Activated CD4-positive, alpha-beta T cell treated with anti-CD3 and anti-CD28 coated beads for 4 hours (primary cell): ENCODE measurements at regions not wholly inside any gene's neighbourhood (a gene's known extent, or its start where the extent isn't known, plus 50 kb on each side); places are given as distances from the start of the nearest gene placed in this dataset.

ENCODE experiments used
- DNase-seq, 2 donors: peaks; one replicate each; pipeline ENCODE4 v3.0.0-alpha.2; 2020

DNA sequence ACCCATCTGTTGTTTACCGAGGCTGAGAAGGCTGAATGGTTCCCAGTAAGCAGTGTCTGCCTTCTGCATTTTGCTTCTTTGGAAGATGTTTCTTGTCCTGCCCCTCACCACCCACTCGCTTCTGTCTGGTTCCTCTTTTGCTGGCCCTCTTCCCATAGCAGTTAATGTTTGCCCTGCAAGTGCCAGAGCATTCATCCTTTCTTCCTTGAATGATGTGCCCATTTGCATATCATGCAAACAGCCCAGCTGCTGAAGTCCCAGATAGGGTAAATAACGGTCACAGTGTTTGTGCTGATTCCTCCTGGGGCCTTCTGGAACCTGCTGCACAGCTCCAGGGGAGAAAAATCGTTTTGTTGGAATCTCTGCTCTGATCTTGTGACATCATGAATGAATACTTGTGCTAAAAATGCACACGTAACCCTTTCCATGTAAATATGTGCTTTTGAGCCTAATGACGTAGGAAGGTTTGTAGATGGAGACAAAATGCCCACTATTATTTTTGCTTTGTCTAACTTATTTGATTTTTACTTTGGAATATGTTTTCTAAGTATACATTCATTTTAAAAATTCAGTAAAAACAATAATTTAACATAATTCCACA is 381.0 kb downstream of the SOX2 start:
- no peak for DNase-seq

DNA sequence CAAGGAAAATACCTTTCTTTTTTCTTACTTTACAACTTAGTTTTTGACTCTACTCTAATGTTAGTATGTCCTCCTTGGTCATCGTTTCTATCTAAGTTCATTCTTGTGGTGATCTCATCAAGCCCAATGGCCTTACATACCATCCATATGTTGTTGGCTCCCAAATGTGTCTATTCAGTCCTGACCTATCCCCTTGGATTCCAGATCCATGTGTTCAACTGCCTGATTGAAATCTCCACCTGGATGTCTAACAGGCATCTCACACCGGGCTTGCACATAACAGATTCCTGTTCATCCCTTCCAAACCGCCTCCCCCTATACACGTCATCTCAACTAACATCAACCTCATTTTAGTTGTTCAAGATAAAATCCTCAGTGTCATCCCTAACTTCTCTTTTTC is 382.6 kb downstream of the SOX2 start:
- DNase-seq: no peak

DNA sequence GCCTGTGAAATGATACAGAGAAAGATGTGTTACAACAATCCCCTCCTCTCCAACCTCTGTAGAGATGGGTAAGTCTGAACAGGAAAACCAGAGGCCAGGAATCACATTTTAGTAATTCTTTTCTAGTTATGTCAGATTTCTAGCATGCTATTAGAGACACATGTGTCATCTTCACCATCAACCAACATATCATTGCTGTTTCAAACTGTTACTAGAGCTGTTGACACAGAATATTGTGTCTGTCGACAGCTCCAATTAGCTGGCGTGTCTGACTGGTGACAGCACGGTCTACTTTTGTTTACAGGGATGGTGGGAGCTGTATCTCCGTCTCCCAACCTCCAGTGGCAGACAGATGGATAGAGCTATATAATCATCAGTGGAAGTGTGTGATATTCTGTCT is 393.2 kb downstream of the SOX2 start:
- no peak for DNase-seq

GRCh38 chr3:182105875-182106274 is 394.1 kb downstream of the SOX2 start:
- no peak for DNase-seq

DNA sequence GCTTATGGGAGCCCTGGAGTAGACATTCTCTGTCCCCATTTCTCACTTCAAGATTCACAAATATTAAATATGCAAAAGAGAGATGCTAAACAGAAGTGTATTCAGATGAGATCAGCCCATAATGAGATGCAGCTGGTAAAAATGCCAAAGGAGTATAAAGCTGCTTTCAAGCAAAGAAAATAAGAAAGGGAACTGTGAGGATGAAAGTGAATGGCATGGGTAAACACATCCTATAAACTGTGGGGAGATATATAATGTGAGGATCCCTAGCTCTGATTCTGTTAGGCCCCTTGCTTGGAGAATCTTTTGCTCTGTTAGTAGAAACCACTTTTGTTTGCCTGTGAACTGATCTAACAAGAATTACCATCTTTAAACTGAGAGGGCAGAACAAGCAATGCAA is 396.6 kb downstream of the SOX2 start:
- DNase-seq: no peak

- no peak for DNase-seq
Observed at GRCh38 chr3:182111967-182112366, 400.2 kb downstream of the SOX2 start.

- no peak for DNase-seq
Observed at GRCh38 chr3:182115328-182116015, 403.7 kb downstream of the SOX2 start.

DNA sequence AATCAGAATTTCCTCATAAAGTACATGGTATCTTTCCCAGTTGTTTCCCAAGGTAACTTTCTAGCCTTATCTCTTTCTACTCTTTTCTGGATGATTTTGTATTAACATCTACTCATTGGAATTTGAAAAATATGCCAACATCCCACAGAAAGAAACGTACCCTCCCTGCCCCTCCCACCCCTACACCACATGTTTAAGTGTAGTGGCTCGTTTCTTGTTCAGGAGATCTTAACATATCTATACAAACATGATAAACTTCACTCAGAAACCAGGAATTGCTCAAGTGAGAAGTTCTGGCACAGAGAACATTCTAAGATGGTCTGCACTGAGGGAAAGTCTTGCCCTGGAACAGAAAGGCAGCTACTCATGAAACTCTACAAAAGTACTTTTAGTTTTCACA is 404.7 kb downstream of the SOX2 start:
- DNase-seq: no peak

GRCh38 chr3:182117131-182117530 is 405.4 kb downstream of the SOX2 start:
- no peak for DNase-seq

DNA sequence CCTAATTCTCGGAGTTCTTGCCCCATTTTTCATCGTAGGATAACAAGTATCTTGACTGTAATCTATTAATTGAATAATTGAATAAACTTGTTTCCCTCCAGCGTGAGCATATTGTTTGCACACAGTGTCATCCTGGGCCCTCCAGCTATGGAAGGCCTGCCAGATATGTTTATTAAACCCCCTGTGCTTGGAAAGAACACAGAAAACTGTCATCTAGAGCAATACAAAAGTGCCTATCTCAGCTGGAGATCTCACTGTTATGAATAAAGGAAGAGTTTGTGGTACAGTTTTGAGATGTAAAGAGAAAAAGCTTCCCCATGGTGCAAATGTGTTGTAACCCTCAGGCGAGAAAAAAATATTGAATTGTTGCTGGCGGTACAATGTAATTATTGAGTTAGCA is 405.9 kb downstream of the SOX2 start:
- DNase-seq: no peak

DNA sequence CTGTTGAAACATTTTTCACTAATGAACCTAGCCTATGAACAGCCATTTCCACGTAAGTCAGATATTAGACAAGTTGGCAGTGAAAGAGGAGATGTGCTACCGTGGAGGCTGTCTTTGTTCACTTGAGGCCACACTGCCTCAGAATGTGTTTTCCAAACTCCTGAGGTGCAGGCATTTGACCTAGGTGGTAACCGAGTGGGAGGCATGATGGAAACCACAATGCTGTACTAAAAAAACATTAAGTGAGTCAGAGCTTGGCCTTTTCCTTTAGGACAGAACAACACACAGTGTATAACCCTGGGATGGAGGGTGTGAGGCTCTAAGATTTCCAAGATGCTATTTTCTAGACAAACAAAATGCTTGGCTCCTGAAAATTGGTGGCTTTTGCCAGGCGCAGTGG is 406.3 kb downstream of the SOX2 start:
- DNase-seq: no peak

GRCh38 chr3:182121401-182121800 is 409.7 kb downstream of the SOX2 start:
- no peak for DNase-seq

DNA sequence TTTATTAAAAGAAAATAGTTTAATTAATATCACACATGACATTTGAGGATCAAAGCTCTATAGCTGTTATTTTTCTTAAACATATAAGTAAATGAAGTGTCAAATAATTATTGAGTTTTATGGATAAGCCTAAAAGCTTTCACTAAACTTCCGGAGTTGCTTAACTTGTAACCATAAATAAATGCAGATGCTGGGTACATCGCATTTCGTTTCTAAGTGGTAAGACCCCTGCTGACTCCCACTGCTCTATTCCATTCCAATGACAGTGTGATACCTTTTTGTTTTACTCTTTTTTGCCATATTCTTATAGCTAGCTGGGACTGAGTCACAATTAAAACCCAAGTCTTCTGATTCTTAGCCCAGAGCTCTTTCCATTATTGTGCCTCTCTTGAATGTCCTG is 411.1 kb downstream of the SOX2 start:
- DNase-seq: no peak

- DNase-seq: no peak
Observed at GRCh38 chr3:182124187-182124586, 412.5 kb downstream of the SOX2 start.

DNA sequence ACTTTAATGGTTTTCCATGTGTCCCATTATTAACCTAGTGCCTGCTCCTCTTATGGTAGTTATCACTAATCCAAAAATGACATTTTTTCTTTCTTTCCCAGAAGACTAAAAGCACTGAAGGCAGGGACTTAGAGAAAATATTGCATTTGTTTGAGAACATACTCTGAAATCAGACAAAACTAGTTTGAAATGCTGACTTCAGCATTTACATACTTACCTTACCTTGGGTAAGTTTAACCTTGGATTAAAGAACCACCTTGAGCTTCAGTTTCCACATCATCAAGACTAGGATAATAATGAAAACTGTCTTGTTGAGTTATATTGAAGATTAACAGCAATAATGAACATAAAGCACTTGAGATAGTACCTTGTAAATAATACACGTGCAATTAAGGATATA is 413.0 kb downstream of the SOX2 start:
- no peak for DNase-seq

- no peak for DNase-seq
Observed at GRCh38 chr3:182129740-182130139, 418.0 kb downstream of the SOX2 start.

GRCh38 chr3:182133752-182134151 is 422.0 kb downstream of the SOX2 start:
- no peak for DNase-seq

GRCh38 chr3:182135056-182135455 is 423.3 kb downstream of the SOX2 start:
- DNase-seq: no peak

DNA sequence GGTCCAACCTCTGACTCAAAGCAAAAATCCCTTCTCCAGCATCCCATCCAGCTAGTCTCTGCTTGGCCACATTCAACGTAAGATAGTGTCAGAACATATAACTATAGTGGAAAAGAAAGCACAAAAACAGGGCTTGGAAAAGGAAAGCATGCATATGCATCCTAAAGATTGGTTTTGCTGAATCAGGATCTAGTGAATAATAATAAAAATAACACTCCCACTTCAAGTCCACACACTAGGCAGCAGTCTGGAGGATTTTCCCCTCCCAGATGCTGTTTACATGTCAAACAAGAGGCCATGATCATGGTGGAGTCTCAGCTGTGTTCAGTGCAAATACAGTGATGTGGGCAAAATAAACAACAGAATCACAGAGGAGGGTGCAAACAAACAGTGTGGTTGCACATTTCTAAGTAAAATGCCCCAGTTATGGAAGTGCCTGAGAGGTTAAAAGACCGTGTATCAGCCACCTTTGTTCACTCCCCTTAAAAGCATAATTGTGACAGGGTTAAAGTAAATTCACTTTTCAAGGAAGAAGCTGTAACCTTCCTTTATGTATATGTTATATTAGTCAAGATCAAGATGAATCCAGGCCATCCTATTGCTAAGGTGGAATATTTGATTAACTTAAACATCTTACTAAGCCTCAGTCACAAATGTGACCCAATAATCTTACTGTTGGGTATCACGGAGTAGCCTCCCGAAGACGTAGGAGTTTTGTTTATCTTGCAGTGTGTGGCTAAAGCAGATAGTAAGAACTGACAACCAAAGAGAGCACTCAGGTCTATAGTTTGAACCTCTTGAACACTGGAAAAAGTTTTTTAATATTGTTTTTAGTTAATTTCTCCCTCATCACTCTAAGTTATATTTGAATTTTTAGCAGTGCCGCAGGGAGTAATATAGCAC is 424.5 kb downstream of the SOX2 start:
- no peak for DNase-seq

DNA sequence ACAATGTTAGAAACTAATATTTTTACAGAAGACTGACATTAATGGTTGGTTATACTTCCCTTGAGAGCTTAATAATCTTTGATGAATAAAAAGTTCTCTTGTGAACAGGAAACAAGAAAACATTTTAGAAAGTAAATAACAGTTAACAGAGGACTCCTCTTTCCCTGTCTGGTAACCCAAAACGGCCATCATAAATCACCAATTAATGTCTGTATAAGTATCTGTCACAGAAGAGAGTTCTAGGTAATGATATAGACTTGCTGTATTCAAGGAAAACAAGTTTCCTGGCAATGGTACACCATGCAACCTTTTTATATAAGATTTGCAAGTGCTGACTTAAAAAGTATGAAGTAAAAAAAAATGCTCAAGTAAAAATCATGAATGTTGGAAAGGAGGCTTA is 426.7 kb downstream of the SOX2 start:
- DNase-seq: no peak

GRCh38 chr3:182139627-182140357 is 428.1 kb downstream of the SOX2 start:
- DNase-seq: no peak

- no peak for DNase-seq
Observed at GRCh38 chr3:182142928-182143327, 431.2 kb downstream of the SOX2 start.

DNA sequence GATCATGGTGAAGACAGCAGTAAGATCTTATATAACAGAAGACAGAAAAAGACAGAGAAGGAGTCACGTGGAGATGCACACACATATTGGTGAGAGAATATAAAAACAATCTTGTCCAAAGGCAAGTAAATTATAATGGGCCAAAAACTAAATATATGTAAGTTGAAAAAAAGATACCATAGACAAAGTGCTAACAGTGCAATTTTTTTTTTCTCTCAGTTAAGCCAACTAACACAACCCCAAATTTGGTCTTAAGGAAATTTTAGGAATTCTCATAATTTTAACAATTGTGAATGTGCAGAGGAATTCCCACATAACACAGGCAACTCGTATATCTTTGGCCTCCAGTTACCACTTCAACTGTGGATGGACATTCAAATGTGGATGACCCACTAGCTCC is 432.2 kb downstream of the SOX2 start:
- no peak for DNase-seq
